Spleen (tissue), 7 donors: ENCODE measurements at regions not wholly inside any gene's neighbourhood (a gene's known extent, or its start where the extent isn't known, plus 50 kb on each side); places are given as distances from the start of the nearest gene placed in this dataset.
"Not testable (repeated sequence)": the region's sequence is repeated elsewhere in the genome, so short reads cannot be mapped to it uniquely, and the experiment has no call there.

Source experiments
- CTCF ChIP-seq, 11 experiments: fragments of 200-600 bp in 7 of 11; fragments of 450-650 bp in 4 of 11; sonication (generic) in 4 of 11; IDR thresholded peaks in 8 of 11; conservative IDR thresholded peaks in 3 of 11; 1 replicate in 7 of 11; 2 replicates in 4 of 11; pipeline versions ENCODE4 v1.4.0 to v1.8.0; 2016 to 2021; ENCODE audit warnings: antibody characterized with exemption in 11 of 11, inconsistent platforms in 4 of 11, mild to moderate bottlenecking in 1 of 11
- POLR2A ChIP-seq, 3 donors: fragments of 450-650 bp; IDR thresholded peaks; one replicate each; pipeline ENCODE4 v1.5.1; 2017; ENCODE audit warnings: antibody characterized with exemption in 3 of 3, mild to moderate bottlenecking in 1 of 3
- POLR2AphosphoS5 ChIP-seq, 3 donors: sonication (generic); formaldehyde crosslinking; IDR thresholded peaks; one replicate each; pipeline ENCODE4 v1.5.1; 2017; ENCODE audit warnings: antibody characterized with exemption in 3 of 3
- donor health status: DM: no; HTN: no; CAD: no; lungs with moderate emphysema.
- donor health status: DM: no; HTN: no; CAD: no.
- donor health status: DM: no; HTN: no; CAD: no.

- TF ChIP-seq CTCF (IDR thresholded peaks at IDR 0.05 in 8 of 11, conservative IDR thresholded peaks at IDR 0.05 in 3 of 11); POLR2AphosphoS5 (IDR thresholded peaks at IDR 0.05); POLR2A (IDR thresholded peaks at IDR 0.05): not testable (repeated sequence)
Observed at GRCh38 chr15:20640427-20640826, 98.8 kb upstream of the GOLGA6L6 start.
